ENCODE measurements at regions not wholly inside any gene's neighbourhood (a gene's known extent, or its start where the extent isn't known, plus 50 kb on each side); places are given as distances from the start of the nearest gene placed in this dataset.

DNA sequence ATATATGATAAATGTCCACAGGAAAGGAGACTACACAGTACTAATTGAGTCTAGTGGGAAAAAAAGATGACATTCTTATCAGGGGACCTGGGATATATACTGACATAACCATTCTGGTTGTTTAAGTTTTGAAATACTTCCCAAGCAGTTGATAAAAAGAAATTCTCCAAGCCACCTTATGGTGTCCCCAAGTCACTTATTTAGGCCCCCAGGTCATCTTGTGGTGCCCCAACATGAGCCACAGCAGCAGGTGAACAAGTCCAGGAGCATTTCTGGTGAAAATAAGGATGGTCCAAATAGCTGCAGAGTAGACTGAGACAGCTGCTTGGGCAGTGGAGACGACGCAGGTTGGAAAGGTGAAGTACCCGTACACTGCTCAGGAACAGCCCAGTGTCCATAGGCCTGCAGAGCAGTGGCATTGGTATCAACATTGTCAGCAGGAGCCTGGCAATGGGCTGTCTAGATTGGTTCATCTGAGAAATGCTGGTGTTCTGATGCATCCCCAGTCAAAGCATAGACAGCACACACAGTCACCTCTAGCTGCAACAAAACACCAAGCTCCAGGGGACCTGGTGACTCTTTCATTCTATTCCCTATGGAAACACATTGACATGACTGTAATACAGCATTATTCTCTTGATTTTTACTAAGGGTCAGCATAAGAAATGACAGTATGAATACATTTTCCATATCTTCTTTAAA is 430.6 kb downstream of the NR2F1-AS1 start:
- POLR2A ChIA-PET, result interaction anchor here (0.6 kb wide), 2 partner anchors 55 to 134 kb away, joined by 3 read pairs; no protein-coding TSS in a partner anchor
- peak; percentile 62 for FAIRE-seq
- BruUV-seq (replicated peaks), result no TSS peak

DNA sequence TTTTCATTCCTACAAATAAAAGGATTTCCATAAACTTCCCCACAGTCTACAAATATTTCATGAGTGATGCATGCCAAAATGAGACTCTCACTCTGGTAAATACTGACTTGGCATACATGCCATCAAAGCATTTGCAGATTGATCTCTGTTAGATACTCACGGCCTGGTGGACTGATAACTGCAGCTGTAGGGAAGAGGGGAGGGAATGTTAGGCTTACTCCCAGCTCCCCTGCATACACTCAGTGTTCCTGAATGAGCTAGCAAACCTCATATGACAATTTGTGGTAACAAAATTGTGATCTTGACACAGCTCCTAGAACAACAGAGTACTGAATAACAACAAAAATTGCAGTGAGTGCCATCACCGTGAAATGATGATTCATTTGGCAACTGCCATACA is 435.3 kb downstream of the NR2F1-AS1 start:
- ChIA-PET CTCF (interaction anchor here (0.7 to 1.3 kb wide), 2 partner anchors 19 to 54 kb away, joined by 3 read pairs; no protein-coding TSS in a partner anchor), POLR2A (no interaction called here)
- Histone ChIP-seq H3K36me3 (ENCODE audit: control insufficient read depth in 2 of 2, extremely low read depth in 1 of 2, insufficient read depth in 2 of 2, low read length in 2 of 2) (no peaks in the 10 kb centered on the region), H3K9me1 (replicated peaks; ENCODE audit: control insufficient read depth, extremely low read depth, insufficient read depth, low read length) (no peaks in the 10 kb centered on the region), H3K27me3 (ENCODE audit: control insufficient read depth in 2 of 2, insufficient read depth in 2 of 2, low read length in 2 of 2) (no peaks in the 10 kb centered on the region), H3K4me3 (replicated peaks in 1 of 3; ENCODE audit: insufficient read depth in 1 of 3, low read depth in 1 of 3, low read length in 3 of 3) (no peak overlapping the region), H2AFZ (ENCODE audit: low read depth, low read length) (no peak overlapping the region), H3K4me2 (ENCODE audit: insufficient read depth, low read length) (no peak overlapping the region), H3K9me3 (replicated peaks; ENCODE audit: control insufficient read depth, insufficient read depth, low read length) (no peaks in the 10 kb centered on the region), H3K4me1 (ENCODE audit: control insufficient read depth, extremely low read depth, insufficient read depth, low read length) (peaks cover 5% of the 10 kb centered on the region), H4K20me1 (replicated peaks; ENCODE audit: control insufficient read depth, extremely low read depth, insufficient read depth, low read length) (no peaks in the 10 kb centered on the region), H3K9ac (replicated peaks; ENCODE audit: extremely low read depth, insufficient read depth, low read length) (no peak overlapping the region), H3K27ac (ENCODE audit: insufficient read depth, low read depth, low read length) (no peak overlapping the region), H3K79me2 (ENCODE audit: control insufficient read depth, insufficient read depth, low read length) (no peaks in the 10 kb centered on the region)
- intact Hi-C loops (cut with micrococcal nuclease), result no loop called here
- no TSS peak for BruUV-seq (replicated peaks)
- dilution Hi-C loops (cut with MboI; ENCODE audit: extremely low pct_ligation_motif_present, low sequenced_read_pairs), result no loop called here
- TF ChIP-seq, protein P1, sequence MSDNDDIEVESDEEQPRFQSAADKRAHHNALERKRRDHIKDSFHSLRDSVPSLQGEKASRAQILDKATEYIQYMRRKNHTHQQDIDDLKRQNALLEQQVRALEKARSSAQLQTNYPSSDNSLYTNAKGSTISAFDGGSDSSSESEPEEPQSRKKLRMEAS (IDR thresholded peaks at IDR 0.05; ENCODE audit: insufficient read depth, insufficient read length), result no peak
- no peak for FAIRE-seq
- no peak for DNase-seq (ENCODE audit: low read depth, low spot score)

More for the DNA sequence above, 430.6 kb downstream of the NR2F1-AS1 start:
- no peak overlapping the region for H3K4me3 ChIP-seq (replicated peaks in 1 of 3; ENCODE audit: insufficient read depth in 1 of 3, low read depth in 1 of 3, low read length in 3 of 3)
- DNase-seq (ENCODE audit: low read depth, low spot score), result no peak
- no peaks in the 10 kb centered on the region for H3K79me2 ChIP-seq (ENCODE audit: control insufficient read depth, insufficient read depth, low read length)
- H3K27ac ChIP-seq (ENCODE audit: insufficient read depth, low read depth, low read length), result peak overlapping the region; percentile 66
- H3K9me1 ChIP-seq (replicated peaks; ENCODE audit: control insufficient read depth, extremely low read depth, insufficient read depth, low read length), result no peaks in the 10 kb centered on the region
- H2AFZ ChIP-seq (ENCODE audit: low read depth, low read length), result peak overlapping the region; percentile 36
- H3K27me3 ChIP-seq (ENCODE audit: control insufficient read depth in 2 of 2, insufficient read depth in 2 of 2, low read length in 2 of 2), result no peaks in the 10 kb centered on the region
- no peak for TF ChIP-seq JUN (IDR thresholded peaks at IDR 0.05; ENCODE audit: borderline replicate concordance, insufficient read depth, insufficient read length, low read depth)
- peak overlapping the region; percentile 39 for H3K9ac ChIP-seq (replicated peaks; ENCODE audit: extremely low read depth, insufficient read depth, low read length)
- peak overlapping the region; percentile 65 for H3K4me2 ChIP-seq (ENCODE audit: insufficient read depth, low read length)
- intact Hi-C loops (cut with micrococcal nuclease), result loop anchor here (1.0 to 2.0 kb wide), 3 partner anchors 12 to 430 kb away; partner anchors contain the start of gene NR2F1-AS1
- H3K4me1 ChIP-seq (ENCODE audit: control insufficient read depth, extremely low read depth, insufficient read depth, low read length), result peaks cover 17% of the 10 kb centered on the region
- CTCF ChIA-PET, result interaction anchor here (1.0 to 2.6 kb wide), 7 partner anchors 8 to 209 kb away, joined by 3 to 23 read pairs (median 4); no protein-coding TSS in a partner anchor
- dilution Hi-C loops (cut with MboI; ENCODE audit: extremely low pct_ligation_motif_present, low sequenced_read_pairs), result no loop called here
- no peaks in the 10 kb centered on the region for H3K9me3 ChIP-seq (replicated peaks; ENCODE audit: control insufficient read depth, insufficient read depth, low read length)
- H4K20me1 ChIP-seq (replicated peaks; ENCODE audit: control insufficient read depth, extremely low read depth, insufficient read depth, low read length), result no peaks in the 10 kb centered on the region
- no peaks in the 10 kb centered on the region for H3K36me3 ChIP-seq (ENCODE audit: control insufficient read depth in 2 of 2, extremely low read depth in 1 of 2, insufficient read depth in 2 of 2, low read length in 2 of 2)

All from endothelial cell of umbilical vein (primary cell).